CD4-positive, alpha-beta T cell (primary cell): ENCODE measurements at regions not wholly inside any gene's neighbourhood (a gene's known extent, or its start where the extent isn't known, plus 50 kb on each side); places are given as distances from the start of the nearest gene placed in this dataset.

Experiments used
- ATAC-seq: fragments of 200-7000 bp; cut with Tn5 transposase; one replicate; pipeline ENCODE4 v1.10.0; 2022; ENCODE audit warnings: mild to moderate bottlenecking; ENCODE audit not compliant: poor library complexity
- CTCF ChIA-PET: fragments of 350-600 bp; sonication (Branson Sonifier 250); formaldehyde crosslinking; loops from one replicate; lab custom pipeline; 2021; ENCODE audit warnings: antibody characterized with exemption, inconsistent platforms; lab: Charles Lee
- POLR2A ChIA-PET: fragments of 350-600 bp; sonication (Branson Sonifier 250); formaldehyde crosslinking; loops from one replicate; lab custom pipeline; 2021; ENCODE audit warnings: antibody characterized with exemption, inconsistent platforms; lab: Charles Lee
- DNase-seq, 14 experiments: peaks; one replicate each; pipeline ENCODE4 v3.0.0-alpha.2; 2013 to 2020; ENCODE audit warnings: mixed read lengths in 2 of 14
- H3K27ac ChIP-seq, 2 donors: one replicate each; pipeline versions ENCODE4 v1.5.1 to v1.7.0; 2013; ENCODE audit warnings: low read length in 2 of 2, low read depth in 1 of 2, mild to moderate bottlenecking in 1 of 2
- H3K27me3 ChIP-seq, 2 experiments: 1 replicate in 1 of 2; 2 replicates in 1 of 2; pipeline versions ENCODE4 v1.6.1 to v1.7.0; 2013; ENCODE audit warnings: low read length in 2 of 2, control low read depth in 1 of 2, mild to moderate bottlenecking in 1 of 2, moderate library complexity in 1 of 2; ENCODE audit not compliant: insufficient read depth in 2 of 2, control insufficient read depth in 1 of 2
- H3K36me3 ChIP-seq: one replicate; pipeline ENCODE4 v1.6.1; 2013; ENCODE audit warnings: low read length, control low read depth; ENCODE audit not compliant: insufficient read depth
- H3K4me1 ChIP-seq: one replicate; pipeline ENCODE4 v1.6.1; 2013; ENCODE audit warnings: low read length, control low read depth; ENCODE audit not compliant: insufficient read depth
- H3K4me3 ChIP-seq: one replicate; pipeline ENCODE4 v1.5.1; 2013; ENCODE audit warnings: mild to moderate bottlenecking, low read length, moderate library complexity
- H3K9me3 ChIP-seq, 2 experiments: 1 replicate in 1 of 2; 2 replicates in 1 of 2; pipeline versions ENCODE4 v1.6.1 to v1.7.0; 2013; ENCODE audit warnings: low read length in 2 of 2, mild to moderate bottlenecking in 2 of 2, control low read depth in 1 of 2, moderate library complexity in 1 of 2; ENCODE audit not compliant: control insufficient read depth in 1 of 2, insufficient read depth in 1 of 2
- H3K27ac Mint-ChIP-seq: one replicate; pipeline ENCODE4 v1.8.0; 2020; ENCODE audit warnings: mixed read lengths
- H3K27me3 Mint-ChIP-seq: one replicate; pipeline ENCODE4 v1.8.0; 2021; ENCODE audit warnings: mixed read lengths
- H3K36me3 Mint-ChIP-seq: one replicate; pipeline ENCODE4 v1.8.0; 2021; ENCODE audit warnings: low read depth, mixed read lengths
- H3K4me1 Mint-ChIP-seq: one replicate; pipeline ENCODE4 v1.8.0; 2021; ENCODE audit warnings: low read depth, mixed read lengths
- H3K4me3 Mint-ChIP-seq: one replicate; pipeline ENCODE4 v1.8.0; 2020; ENCODE audit warnings: mild to moderate bottlenecking, mixed read lengths
- H3K9me3 Mint-ChIP-seq: one replicate; pipeline ENCODE4 v1.8.0; 2020; ENCODE audit warnings: mixed read lengths
- CTCF ChIP-seq: fragments of 200-600 bp; IDR thresholded peaks from one replicate; pipeline ENCODE4 v1.8.0; 2022; ENCODE audit warnings: antibody characterized with exemption, mild to moderate bottlenecking
- intact Hi-C, 2 experiments: fragments of 100-400 bp; cut with DNase I in 1 of 2; cut with micrococcal nuclease in 1 of 2; formaldehyde crosslinking; loops; one replicate each; pipeline versions ENCODE4 v1.15.1 to v1.9.0; 2023 to 2025; cut with DNase I, micrococcal nuclease

DNA sequence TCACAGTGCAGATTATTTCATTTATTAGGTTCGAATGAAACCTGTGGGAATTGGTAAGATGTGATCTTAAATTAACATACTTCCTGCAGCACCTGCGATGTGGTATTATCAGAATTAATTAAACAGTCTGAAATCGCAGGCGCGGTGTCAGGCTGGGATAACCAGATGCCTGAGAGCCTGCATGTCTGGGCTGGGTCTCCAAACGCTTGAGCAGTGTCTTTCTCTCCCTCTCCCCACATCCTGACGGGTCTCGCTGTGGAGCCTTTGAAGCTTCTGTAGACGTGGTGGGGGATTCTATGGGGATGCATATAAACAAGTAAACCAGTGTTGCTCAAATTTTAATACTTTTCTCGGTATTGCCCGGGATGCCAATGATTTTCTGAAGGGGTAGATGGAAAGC lies 366.2 kb upstream of the SPRED2 start:
- H3K27me3 Mint-ChIP-seq, result peaks cover 4% of the 10 kb centered on the region
- peaks cover under 1% of the 10 kb centered on the region for H3K9me3 Mint-ChIP-seq
- H3K4me3 Mint-ChIP-seq, result no peak overlapping the region
- H3K36me3 Mint-ChIP-seq, result no peaks in the 10 kb centered on the region
- Histone ChIP-seq H3K4me1 (no peaks in the 10 kb centered on the region), H3K27ac (no peak overlapping the region), H3K36me3 (no peaks in the 10 kb centered on the region), H3K4me3 (no peak overlapping the region), H3K27me3 (no peaks in the 10 kb centered on the region), H3K9me3 (no peaks in the 10 kb centered on the region)
- CTCF ChIA-PET, result no interaction called here
- POLR2A ChIA-PET, result no interaction called here
- DNase-seq, result no peak
- no peak for TF ChIP-seq CTCF
- no peak for ATAC-seq
- H3K4me1 Mint-ChIP-seq, result no peaks in the 10 kb centered on the region
- intact Hi-C loops, result no loop called here
- no peak overlapping the region for H3K27ac Mint-ChIP-seq

DNA sequence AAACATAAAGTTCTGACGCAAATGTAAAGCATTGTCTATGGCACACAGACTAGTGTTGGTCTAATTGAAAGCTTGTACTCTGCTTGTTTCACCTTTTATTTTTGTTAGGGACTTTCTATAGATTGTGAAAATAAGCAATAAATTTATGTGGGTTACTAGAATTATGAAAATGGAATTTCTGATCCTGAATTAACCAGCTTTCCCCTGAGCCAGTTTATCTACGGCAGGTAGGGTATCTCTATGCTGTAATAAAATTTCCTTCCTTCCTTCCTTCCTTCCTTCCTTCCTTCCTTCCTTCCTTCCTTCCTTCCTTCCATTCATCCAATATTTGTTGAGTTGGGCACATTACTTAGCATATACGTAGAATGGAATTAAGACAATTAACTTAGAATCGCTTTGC lies 362.6 kb upstream of the SPRED2 start:
- POLR2A ChIA-PET, result no interaction called here
- no peak for ATAC-seq
- peaks cover 20% of the 10 kb centered on the region for H3K27me3 Mint-ChIP-seq
- H3K9me3 Mint-ChIP-seq, result no peaks in the 10 kb centered on the region
- H3K4me1 Mint-ChIP-seq, result no peaks in the 10 kb centered on the region
- CTCF ChIA-PET, result no interaction called here
- no peak for DNase-seq
- Histone ChIP-seq H3K4me3 (no peak overlapping the region), H3K9me3 (peaks cover 0 to 5% of the 10 kb centered on the region in 2 experiments), H3K36me3 (no peaks in the 10 kb centered on the region), H3K4me1 (no peaks in the 10 kb centered on the region), H3K27me3 (no peaks in the 10 kb centered on the region), H3K27ac (no peak overlapping the region)
- no peak overlapping the region for H3K4me3 Mint-ChIP-seq
- TF ChIP-seq CTCF, result no peak
- no peak overlapping the region for H3K27ac Mint-ChIP-seq
- intact Hi-C loops, result no loop called here
- no peaks in the 10 kb centered on the region for H3K36me3 Mint-ChIP-seq

DNA sequence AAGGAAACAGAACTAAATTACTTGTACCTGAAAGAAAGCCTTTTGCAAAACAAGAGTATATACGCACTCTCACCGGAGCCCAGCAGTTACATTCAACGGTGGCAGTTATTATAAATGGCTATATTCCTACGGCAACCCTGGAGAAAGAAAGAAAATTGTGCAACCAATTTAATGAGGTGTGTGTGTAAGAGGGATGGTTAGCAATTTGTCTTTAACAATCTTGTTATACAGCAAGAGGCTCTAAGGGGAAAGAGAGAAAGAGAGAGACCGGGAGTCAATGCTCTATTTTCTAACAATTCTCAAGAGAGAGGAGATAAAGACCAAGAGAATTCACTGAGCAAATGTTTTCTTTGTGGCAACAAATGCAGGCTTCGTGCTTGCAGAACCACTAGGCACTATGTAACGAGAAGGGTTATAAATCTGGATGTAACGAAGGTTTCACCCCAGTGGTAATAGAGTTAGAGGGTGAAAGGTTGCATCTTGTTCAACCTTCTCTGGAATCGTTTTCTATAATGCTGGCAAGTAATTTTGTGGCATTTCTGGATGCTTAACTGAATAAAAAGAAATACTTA lies 359.1 kb upstream of the SPRED2 start:
- Mint-ChIP-seq H3K36me3 (no peaks in the 10 kb centered on the region), H3K4me3 (no peak overlapping the region), H3K27ac (no peak overlapping the region), H3K27me3 (peaks cover 18% of the 10 kb centered on the region), H3K4me1 (no peaks in the 10 kb centered on the region), H3K9me3 (no peaks in the 10 kb centered on the region)
- no peaks in the 10 kb centered on the region for H3K36me3 ChIP-seq
- no peak overlapping the region for H3K4me3 ChIP-seq
- DNase-seq (no peak), ATAC-seq (no peak)
- intact Hi-C loops, result no loop called here
- H3K4me1 ChIP-seq, result no peaks in the 10 kb centered on the region
- no peaks in the 10 kb centered on the region for H3K27me3 ChIP-seq
- ChIA-PET POLR2A (no interaction called here), CTCF (no interaction called here)
- no peak for TF ChIP-seq CTCF
- H3K9me3 ChIP-seq, result peaks cover 0 to 12% of the 10 kb centered on the region in 2 experiments
- H3K27ac ChIP-seq, result no peak overlapping the region
